WERI-Rb-1 (cell line): ENCODE measurements at regions not wholly inside any gene's neighbourhood (a gene's known extent, or its start where the extent isn't known, plus 50 kb on each side); places are given as distances from the start of the nearest gene placed in this dataset.

Source experiments
- DNase-seq: peaks from one replicate; pipeline ENCODE4 v3.0.0-alpha.2; 2020
- H3K27ac ChIP-seq: fragments of 250-450 bp; sonication (Bioruptor Pico); 2 replicates; pipeline ENCODE4 v1.5.1; 2020; ENCODE audit warnings: mild to moderate bottlenecking, moderate library complexity
- H3K27me3 ChIP-seq: fragments of 250-450 bp; sonication (Bioruptor Pico); 2 replicates; pipeline ENCODE4 v1.5.1; 2021; ENCODE audit warnings: mild to moderate bottlenecking, low read depth, moderate library complexity; ENCODE audit not compliant: insufficient read depth, severe bottlenecking
- H3K36me3 ChIP-seq: fragments of 250-450 bp; sonication (Bioruptor Pico); 2 replicates; pipeline ENCODE4 v1.5.1; 2020; ENCODE audit warnings: mild to moderate bottlenecking, moderate library complexity
- H3K4me3 ChIP-seq: 2 replicates; pipeline ENCODE4 v1.5.1; 2011; ENCODE audit warnings: low read depth, mild to moderate bottlenecking, control low read depth, low read length
- H3K9me3 ChIP-seq: fragments of 250-450 bp; sonication (Bioruptor Pico); 2 replicates; pipeline ENCODE4 v1.5.1; 2021; ENCODE audit warnings: mild to moderate bottlenecking, moderate library complexity; ENCODE audit not compliant: severe bottlenecking
- TF ChIP-seq, protein P1 (sequence below): IDR thresholded peaks from 2 replicates; pipeline ENCODE4 v1.5.1; 2011; ENCODE audit warnings: low read depth, mild to moderate bottlenecking, control low read depth, inconsistent platforms, low read length

- no peaks in the 10 kb centered on the region for H3K27me3 ChIP-seq
- H3K9me3 ChIP-seq: peaks cover 7% of the 10 kb centered on the region
- H3K4me3 ChIP-seq: no peak overlapping the region
- no peak overlapping the region for H3K27ac ChIP-seq
- TF ChIP-seq, protein P1, sequence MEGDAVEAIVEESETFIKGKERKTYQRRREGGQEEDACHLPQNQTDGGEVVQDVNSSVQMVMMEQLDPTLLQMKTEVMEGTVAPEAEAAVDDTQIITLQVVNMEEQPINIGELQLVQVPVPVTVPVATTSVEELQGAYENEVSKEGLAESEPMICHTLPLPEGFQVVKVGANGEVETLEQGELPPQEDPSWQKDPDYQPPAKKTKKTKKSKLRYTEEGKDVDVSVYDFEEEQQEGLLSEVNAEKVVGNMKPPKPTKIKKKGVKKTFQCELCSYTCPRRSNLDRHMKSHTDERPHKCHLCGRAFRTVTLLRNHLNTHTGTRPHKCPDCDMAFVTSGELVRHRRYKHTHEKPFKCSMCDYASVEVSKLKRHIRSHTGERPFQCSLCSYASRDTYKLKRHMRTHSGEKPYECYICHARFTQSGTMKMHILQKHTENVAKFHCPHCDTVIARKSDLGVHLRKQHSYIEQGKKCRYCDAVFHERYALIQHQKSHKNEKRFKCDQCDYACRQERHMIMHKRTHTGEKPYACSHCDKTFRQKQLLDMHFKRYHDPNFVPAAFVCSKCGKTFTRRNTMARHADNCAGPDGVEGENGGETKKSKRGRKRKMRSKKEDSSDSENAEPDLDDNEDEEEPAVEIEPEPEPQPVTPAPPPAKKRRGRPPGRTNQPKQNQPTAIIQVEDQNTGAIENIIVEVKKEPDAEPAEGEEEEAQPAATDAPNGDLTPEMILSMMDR: no peak
- no peak for DNase-seq
- no peaks in the 10 kb centered on the region for H3K36me3 ChIP-seq
Measured at GRCh38 chr1:36675931-36676562, 193.3 kb upstream of the CSF3R start.

DNA sequence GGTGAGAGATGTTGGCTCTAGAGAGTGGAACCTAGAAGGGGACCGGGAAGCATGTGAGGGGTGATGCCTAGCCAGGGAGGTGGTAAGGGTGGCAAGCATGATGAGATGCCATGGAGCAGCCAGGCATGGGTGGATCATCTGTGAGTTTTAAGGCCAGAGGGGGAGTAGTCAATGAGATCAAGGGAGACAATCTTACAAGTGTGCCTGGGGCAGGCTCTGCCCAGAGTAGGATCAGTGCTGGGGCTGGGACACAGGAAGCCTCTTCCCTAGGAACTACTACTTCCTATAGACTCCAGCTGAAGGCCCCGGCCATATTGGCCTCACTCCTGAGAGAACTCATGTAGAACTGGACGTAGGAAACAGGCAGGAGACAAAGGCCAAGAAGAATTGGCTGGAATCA is 192.4 kb upstream of the CSF3R start:
- TF ChIP-seq, protein P1: no peak
- DNase-seq: no peak
- Histone ChIP-seq H3K4me3 (no peak overlapping the region), H3K9me3 (peaks cover 7% of the 10 kb centered on the region), H3K27me3 (no peaks in the 10 kb centered on the region), H3K27ac (no peak overlapping the region), H3K36me3 (no peaks in the 10 kb centered on the region)

- DNase-seq: peak; percentile 84
- TF ChIP-seq, protein P1: no peak
- Histone ChIP-seq H3K9me3 (peaks cover 7% of the 10 kb centered on the region), H3K36me3 (no peaks in the 10 kb centered on the region), H3K27me3 (no peaks in the 10 kb centered on the region), H3K4me3 (no peak overlapping the region), H3K27ac (peak overlapping the region; percentile 96)
Measured at GRCh38 chr1:36673202-36673601, 190.5 kb upstream of the CSF3R start.

DNA sequence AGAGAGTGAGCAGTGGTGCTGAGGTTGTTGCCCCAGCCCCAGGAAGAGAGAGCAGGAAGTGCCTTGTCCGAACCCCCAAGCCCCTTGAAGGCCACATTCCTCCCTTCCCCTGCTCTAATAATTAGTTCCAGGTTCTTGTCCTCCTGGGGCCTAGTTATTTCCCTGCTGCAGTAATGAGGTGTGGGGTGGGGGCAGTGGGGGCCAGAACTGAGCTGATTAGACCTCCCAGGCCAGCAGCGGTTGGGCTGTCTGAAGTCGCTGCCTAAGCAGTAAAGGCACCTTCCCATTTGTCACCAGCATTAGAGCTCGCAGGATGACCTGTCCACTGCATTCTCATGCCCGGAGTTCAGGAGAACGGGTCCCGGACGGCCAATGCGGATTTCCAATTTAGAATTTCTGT is 186.5 kb upstream of the CSF3R start:
- no peaks in the 10 kb centered on the region for H3K9me3 ChIP-seq
- no peaks in the 10 kb centered on the region for H3K27me3 ChIP-seq
- H3K27ac ChIP-seq: peak overlapping the region; percentile 96
- no peaks in the 10 kb centered on the region for H3K36me3 ChIP-seq
- DNase-seq: peak; percentile 50
- TF ChIP-seq, protein P1: no peak
- no peak overlapping the region for H3K4me3 ChIP-seq

- TF ChIP-seq, protein P1: no peak
Measured at GRCh38 chr1:36667836-36668235, 185.1 kb upstream of the CSF3R start.

DNA sequence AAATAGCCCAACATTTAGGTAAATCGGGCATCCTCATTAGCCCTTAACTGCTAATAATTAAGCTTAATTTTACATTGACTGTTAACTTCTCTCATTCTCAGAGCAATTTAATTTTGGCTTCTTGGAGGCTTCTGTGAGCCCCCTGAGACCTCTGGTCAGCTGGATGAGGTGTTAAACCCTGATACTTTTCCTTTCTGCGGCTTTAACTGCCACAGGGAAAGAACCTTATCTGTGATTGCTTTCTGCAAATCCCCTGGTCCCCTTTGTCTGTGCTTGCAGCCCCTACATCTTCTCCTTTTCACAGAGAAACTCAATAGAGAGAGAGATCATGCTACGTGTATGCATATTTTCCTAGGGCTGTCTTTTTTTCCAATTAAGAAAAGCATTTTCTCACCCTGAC is 184.5 kb upstream of the CSF3R start:
- H3K27ac ChIP-seq: peak overlapping the region; percentile 45
- no peak for DNase-seq
- H3K4me3 ChIP-seq: no peak overlapping the region
- H3K9me3 ChIP-seq: no peaks in the 10 kb centered on the region
- TF ChIP-seq, protein P1: no peak
- H3K27me3 ChIP-seq: no peaks in the 10 kb centered on the region
- no peaks in the 10 kb centered on the region for H3K36me3 ChIP-seq

More at GRCh38 chr1:36667836-36668235, 185.1 kb upstream of the CSF3R start:
- H3K4me3 ChIP-seq: no peak overlapping the region
- H3K27me3 ChIP-seq: no peaks in the 10 kb centered on the region
- DNase-seq: no peak
- no peaks in the 10 kb centered on the region for H3K36me3 ChIP-seq
- H3K27ac ChIP-seq: peak overlapping the region; percentile 45
- H3K9me3 ChIP-seq: no peaks in the 10 kb centered on the region
